ENCODE measurements at regions not wholly inside any gene's neighbourhood (a gene's known extent, or its start where the extent isn't known, plus 50 kb on each side); places are given as distances from the start of the nearest gene placed in this dataset.

DNA sequence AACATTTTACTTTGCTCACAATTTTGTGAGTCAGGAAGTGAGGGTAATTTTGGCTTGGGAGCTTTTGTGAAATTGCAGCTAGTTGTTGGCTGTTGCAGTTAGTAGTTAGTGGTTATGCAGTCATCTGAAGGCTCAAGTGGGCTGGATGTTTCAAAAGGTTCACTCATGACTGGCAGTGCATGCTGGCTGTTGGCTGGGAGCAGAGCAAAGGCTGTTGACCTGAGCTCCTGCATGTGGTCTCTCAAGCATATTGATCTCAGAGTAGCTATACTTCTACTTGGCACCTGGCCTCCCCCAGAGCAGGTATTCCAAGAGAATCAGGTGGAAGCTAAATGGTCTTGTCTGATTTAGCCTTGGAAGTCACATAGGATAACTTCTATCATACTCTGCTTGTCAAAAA is 414.1 kb upstream of the STXBP6 start:
- TF ChIP-seq POLR2A (IDR thresholded peaks at IDR 0.05; ENCODE audit: low read length) (no peak), GATA1 (IDR thresholded peaks at IDR 0.05; ENCODE audit: low read depth, low read length) (no peak)
